HepG2 (cell line): ENCODE measurements at regions not wholly inside any gene's neighbourhood (a gene's known extent, or its start where the extent isn't known, plus 50 kb on each side); places are given as distances from the start of the nearest gene placed in this dataset.

ENCODE experiments used
- ATAC-seq: fragments of 200-7000 bp; cut with Tn5 transposase; 3 replicates; pipeline ENCODE4 v1.9.1; 2020; ENCODE audit warnings: mild to moderate bottlenecking, moderate library complexity
- BruUV-seq: library from RNA; stranded (reverse); fragments of 400-500 nt; replicated peaks from 2 replicates; lab custom pipeline; 2021; lab: Mats Ljungman, UMichigan
- CTCF ChIA-PET: fragments of 300-600 bp; formaldehyde crosslinking; extraction: SDS; loops from one replicate; lab custom pipeline; 2021; ENCODE audit warnings: low total read pairs, inconsistent platforms, low intra/inter-chr PET ratio; lab: Yijun Ruan, JAX
- POLR2A ChIA-PET: fragments of 350-600 bp; sonication (Branson Sonifier 250); formaldehyde crosslinking; loops from one replicate; lab custom pipeline; 2020; ENCODE audit warnings: antibody characterized with exemption, inconsistent platforms; lab: Yijun Ruan, JAX
- DNase-seq: peaks from one replicate; pipeline ENCODE4 v3.0.0-alpha.2; 2015; ENCODE audit warnings: low spot score
- FAIRE-seq: peaks from 3 replicates; lab custom pipeline; 2011; peaks lifted over from hg19 to GRCh38; lab: Jason Lieb, UNC
- H2AFZ ChIP-seq: one replicate; pipeline ENCODE4 v1.6.1; 2011; ENCODE audit warnings: low read length, inconsistent platforms
- H3K27ac ChIP-seq: fragments of 300-600 bp; 3 replicates; pipeline ENCODE4 v1.8.0; 2011; ENCODE audit warnings: mixed run types, mild to moderate bottlenecking, mixed read lengths, low read length, inconsistent platforms; ENCODE audit not compliant: insufficient read depth; ENCODE audit errors: extremely low read length
- H3K27me3 ChIP-seq, 2 experiments: fragments of 200-600 bp in 1 of 2; 2 replicates in 1 of 2; 3 replicates in 1 of 2; pipeline versions ENCODE4 v1.6.0 to v1.8.0; 2011; ENCODE audit warnings: low read length in 2 of 2, mild to moderate bottlenecking in 2 of 2, moderate library complexity in 2 of 2, inconsistent platforms in 1 of 2; ENCODE audit not compliant: insufficient read depth in 2 of 2, control insufficient read depth in 1 of 2
- H3K36me3 ChIP-seq, 2 experiments: fragments of 200-600 bp in 1 of 2; replicated peaks in 1 of 2; 2 replicates in 1 of 2; 3 replicates in 1 of 2; pipeline versions ENCODE4 v1.5.1 to v1.8.0; 2011; ENCODE audit warnings: low read length in 2 of 2, inconsistent platforms in 1 of 2; ENCODE audit not compliant: insufficient read depth in 2 of 2, control insufficient read depth in 1 of 2
- H3K4me1 ChIP-seq: 2 replicates; pipeline ENCODE4 v1.5.1; 2012; ENCODE audit warnings: low read length, inconsistent platforms; ENCODE audit not compliant: insufficient read depth
- H3K4me2 ChIP-seq: 2 replicates; pipeline ENCODE4 v1.6.0; 2011; ENCODE audit warnings: low read depth, low read length, inconsistent platforms
- H3K4me3 ChIP-seq, 3 experiments: fragments of 200-600 bp in 1 of 3; sonication (generic), shearing (Covaris generic) in 1 of 3; replicated peaks in 1 of 3; 2 replicates each; pipeline ENCODE4 v1.5.1; 2011 to 2016; ENCODE audit warnings: low read length in 3 of 3, inconsistent platforms in 2 of 3, low read depth in 2 of 3, mild to moderate bottlenecking in 2 of 3, control low read depth in 1 of 3, mixed read lengths in 1 of 3; ENCODE audit not compliant: insufficient read depth in 1 of 3
- H3K79me2 ChIP-seq: one replicate; pipeline ENCODE4 v1.6.1; 2011; ENCODE audit warnings: low read length, inconsistent platforms; ENCODE audit not compliant: insufficient read depth
- H3K9ac ChIP-seq: 2 replicates; pipeline ENCODE4 v1.6.0; 2011; ENCODE audit warnings: mild to moderate bottlenecking, low read depth, low read length, inconsistent platforms; ENCODE audit not compliant: insufficient read depth
- H3K9me3 ChIP-seq: 2 replicates; pipeline ENCODE4 v1.5.1; 2012; ENCODE audit warnings: mild to moderate bottlenecking, low read length
- H4K20me1 ChIP-seq: 2 replicates; pipeline ENCODE4 v1.6.0; 2011; ENCODE audit warnings: inconsistent platforms, mild to moderate bottlenecking, low read length, moderate library complexity; ENCODE audit not compliant: insufficient read depth
- HINFP ChIP-seq: sonication (generic); formaldehyde crosslinking; IDR thresholded peaks from 2 replicates; pipeline ENCODE4 v1.4.0; 2020; ENCODE audit warnings: low read depth, mild to moderate bottlenecking, missing genetic modification reagents
- IRF9 ChIP-seq: sonication (generic); formaldehyde crosslinking; IDR thresholded peaks from 2 replicates; pipeline ENCODE4 v1.8.0; 2022; ENCODE audit warnings: missing genetic modification reagents, mild to moderate bottlenecking, borderline replicate concordance
- LBX2 ChIP-seq: sonication (generic); formaldehyde crosslinking; IDR thresholded peaks from 2 replicates; pipeline ENCODE4 v1.5.0; 2020; ENCODE audit warnings: missing genetic modification reagents, mild to moderate bottlenecking, borderline replicate concordance
- MAFF ChIP-seq: IDR thresholded peaks from 2 replicates; pipeline ENCODE4 v1.6.1; 2011; ENCODE audit warnings: low read depth, low read length, improper control_type of control experiment
- MAFG ChIP-seq: sonication (generic); formaldehyde crosslinking; IDR thresholded peaks from 2 replicates; pipeline ENCODE4 v1.5.1; 2020; ENCODE audit warnings: mild to moderate bottlenecking, missing genetic modification reagents
- MEF2D ChIP-seq: sonication (generic); formaldehyde crosslinking; IDR thresholded peaks from 2 replicates; pipeline ENCODE4 v1.5.1; 2020; ENCODE audit warnings: mild to moderate bottlenecking, missing genetic modification reagents
- REL ChIP-seq: sonication (generic); formaldehyde crosslinking; conservative IDR thresholded peaks from 2 replicates; pipeline ENCODE4 v1.8.0; 2022; ENCODE audit warnings: mild to moderate bottlenecking, missing genetic modification reagents, moderate library complexity
- REPIN1 ChIP-seq: sonication (generic); formaldehyde crosslinking; IDR thresholded peaks from 2 replicates; pipeline ENCODE4 v1.8.0; 2022; ENCODE audit warnings: missing genetic modification reagents, low read depth, mild to moderate bottlenecking, borderline replicate concordance
- SMAD3 ChIP-seq: sonication (generic); formaldehyde crosslinking; IDR thresholded peaks from 2 replicates; pipeline ENCODE4 v1.4.0; 2020; ENCODE audit warnings: missing genetic modification reagents
- U2AF1 ChIP-seq: fragments of 200-400 bp; formaldehyde crosslinking; optimal IDR thresholded peaks from 2 replicates; pipeline ENCODE3; 2017; ENCODE audit warnings: mild to moderate bottlenecking, low read depth, low read length
- ZFX ChIP-seq: sonication (generic); formaldehyde crosslinking; IDR thresholded peaks from 2 replicates; pipeline ENCODE4 v1.4.0; 2020; ENCODE audit warnings: mild to moderate bottlenecking, low read depth, missing genetic modification reagents, moderate library complexity
- ZNF124 ChIP-seq: sonication (generic); formaldehyde crosslinking; IDR thresholded peaks from 2 replicates; pipeline ENCODE4 v1.4.0; 2020; ENCODE audit warnings: missing genetic modification reagents
- ZNF761 ChIP-seq: sonication (generic); formaldehyde crosslinking; conservative IDR thresholded peaks from 2 replicates; pipeline ENCODE4 v1.4.0; 2020; ENCODE audit warnings: mild to moderate bottlenecking, missing genetic modification reagents
- WGBS: methylation state at CpG from one replicate; pipeline ENCODE4 v1.1.6; 2017; ENCODE audit warnings: low lambda C conversion rate; 5-methylcytosine and 5-hydroxymethylcytosine counted together
- in situ Hi-C: cut with HindIII; loops from 2 replicates; pipeline ENCODE4 v1.10.0; 2017; ENCODE audit warnings: low pct_unique_long_range_greater_than_20kb; ENCODE audit not compliant: extremely low pct_ligation_motif_present
- intact Hi-C: fragments of 100-400 bp; cut with micrococcal nuclease; formaldehyde crosslinking; loops from one replicate; pipeline ENCODE4 v1.10.0; 2022; ENCODE audit not compliant: unreplicated experiment
- TF ChIP-seq, protein P1 (sequence below): sonication (generic); formaldehyde crosslinking; IDR thresholded peaks from 2 replicates; pipeline ENCODE4 v1.5.0; 2020; ENCODE audit warnings: missing genetic modification reagents

DNA sequence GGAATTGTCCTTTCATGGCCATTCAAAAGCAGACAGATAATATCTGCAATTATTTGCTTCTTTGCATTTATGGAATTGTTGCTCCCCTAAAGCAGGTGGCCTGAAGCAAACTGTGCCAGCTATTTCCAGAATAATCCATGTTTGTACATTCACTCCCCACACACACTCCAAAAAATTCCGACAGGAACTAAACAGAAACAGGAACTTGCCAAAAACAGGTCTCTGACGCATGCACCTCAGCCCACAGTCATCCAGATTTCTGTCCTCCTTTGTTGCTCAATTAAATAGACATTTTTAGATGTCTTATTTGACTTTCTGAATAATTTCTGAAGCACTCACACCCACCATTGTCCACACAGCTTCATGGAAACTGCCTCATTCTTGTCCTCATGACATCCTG, 71.5 kb upstream of the EDNRA start:
- no peak for FAIRE-seq
- BruUV-seq: no TSS peak

More for the DNA sequence above, 71.5 kb upstream of the EDNRA start:
- Histone ChIP-seq H3K4me2 (no peak overlapping the region), H3K79me2 (no peaks in the 10 kb centered on the region), H4K20me1 (no peaks in the 10 kb centered on the region), H3K9me3 (no peaks in the 10 kb centered on the region), H3K4me1 (no peaks in the 10 kb centered on the region), H3K4me3 (no peak overlapping the region), H3K27me3 (no peaks in the 10 kb centered on the region), H3K27ac (no peak overlapping the region), H3K9ac (no peak overlapping the region), H3K36me3 (no peaks in the 10 kb centered on the region), H2AFZ (no peak overlapping the region)
- intact Hi-C loops (no loop called here), in situ Hi-C loops (no loop called here)
- 0% methylated on average over 2 of the region's 2 CpGs for WGBS
- TF ChIP-seq ZNF124 (no peak), ZNF761 (no peak), HINFP (CRISPR knock-in tag) (no peak), IRF9 (CRISPR knock-in tag) (no peak), MEF2D (no peak), ZFX (CRISPR knock-in tag) (no peak), U2AF1 (no peak), MAFG (CRISPR knock-in tag) (no peak), MAFF (no peak), SMAD3 (CRISPR knock-in tag) (no peak), LBX2 (CRISPR knock-in tag) (no peak), REPIN1 (CRISPR knock-in tag) (no peak), REL (no peak)
- TF ChIP-seq, protein P1, sequence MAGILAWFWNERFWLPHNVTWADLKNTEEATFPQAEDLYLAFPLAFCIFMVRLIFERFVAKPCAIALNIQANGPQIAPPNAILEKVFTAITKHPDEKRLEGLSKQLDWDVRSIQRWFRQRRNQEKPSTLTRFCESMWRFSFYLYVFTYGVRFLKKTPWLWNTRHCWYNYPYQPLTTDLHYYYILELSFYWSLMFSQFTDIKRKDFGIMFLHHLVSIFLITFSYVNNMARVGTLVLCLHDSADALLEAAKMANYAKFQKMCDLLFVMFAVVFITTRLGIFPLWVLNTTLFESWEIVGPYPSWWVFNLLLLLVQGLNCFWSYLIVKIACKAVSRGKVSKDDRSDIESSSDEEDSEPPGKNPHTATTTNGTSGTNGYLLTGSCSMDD: no peak
- ATAC-seq (no peak), DNase-seq (no peak)
- POLR2A ChIA-PET: no interaction called here
- CTCF ChIA-PET: no interaction called here
